Ascending aorta (tissue), 2 donors: ENCODE measurements at regions not wholly inside any gene's neighbourhood (a gene's known extent, or its start where the extent isn't known, plus 50 kb on each side); places are given as distances from the start of the nearest gene placed in this dataset.

ENCODE experiments used
- DNase-seq, 2 donors: peaks; one replicate each; pipeline ENCODE4 v3.0.0-alpha.2; 2019; ENCODE audit warnings: low spot score in 2 of 2
- H3K27ac ChIP-seq, 2 donors: fragments of 200-600 bp; sonication (generic); one replicate each; pipeline ENCODE4 v1.5.1; 2016 to 2017; ENCODE audit warnings: mild to moderate bottlenecking in 1 of 2
- H3K27me3 ChIP-seq: fragments of 200-600 bp; sonication (generic); one replicate; pipeline ENCODE4 v1.5.1; 2017
- H3K36me3 ChIP-seq, 2 donors: fragments of 200-600 bp; sonication (generic); one replicate each; pipeline ENCODE4 v1.5.1; 2016
- H3K4me1 ChIP-seq, 2 donors: fragments of 200-600 bp; sonication (generic); one replicate each; pipeline ENCODE4 v1.5.1; 2016 to 2017; ENCODE audit warnings: mild to moderate bottlenecking in 1 of 2
- H3K4me3 ChIP-seq, 2 donors: fragments of 200-600 bp; sonication (generic); one replicate each; pipeline ENCODE4 v1.5.1; 2016 to 2017; ENCODE audit warnings: mild to moderate bottlenecking in 1 of 2
- H3K9me3 ChIP-seq, 2 donors: fragments of 200-600 bp; sonication (generic); one replicate each; pipeline ENCODE4 v1.5.1; 2016
- intact Hi-C: fragments of 100-400 bp; cut with DNase I; formaldehyde crosslinking; loops from one replicate; pipeline ENCODE4 v1.15.1; 2023
- TF ChIP-seq, protein P1 (sequence below), 3 experiments: fragments of 200-600 bp in 2 of 3; fragments of 450-650 bp in 1 of 3; sonication (generic) in 2 of 3; IDR thresholded peaks; one replicate each; pipeline ENCODE4 v1.5.1; 2016 to 2019; ENCODE audit warnings: antibody characterized with exemption in 3 of 3, mild to moderate bottlenecking in 1 of 3, moderate library complexity in 1 of 3

DNA sequence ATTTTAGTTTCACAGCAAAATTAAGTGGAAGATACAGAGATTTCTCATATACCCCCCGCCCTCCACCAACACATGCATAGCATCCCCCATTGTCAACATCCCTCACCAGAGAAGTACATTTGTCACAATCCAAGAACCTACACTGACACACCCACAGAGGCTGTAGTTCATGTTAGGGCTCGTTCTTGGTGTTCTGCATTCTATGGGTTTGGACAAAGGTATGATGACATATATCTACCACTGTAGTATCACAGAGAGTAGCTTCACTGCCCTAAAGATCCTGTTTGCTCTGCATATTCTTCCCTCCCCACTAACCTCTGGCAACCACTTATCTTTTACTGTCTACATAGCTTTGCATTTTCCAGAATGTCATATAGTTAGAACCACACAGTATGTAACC is 444.6 kb upstream of the DCN start:
- no peaks in the 10 kb centered on the region for H3K27me3 ChIP-seq
- H3K36me3 ChIP-seq = no peaks in the 10 kb centered on the region
- DNase-seq = no peak
- no peak overlapping the region for H3K4me3 ChIP-seq
- TF ChIP-seq, protein P1, sequence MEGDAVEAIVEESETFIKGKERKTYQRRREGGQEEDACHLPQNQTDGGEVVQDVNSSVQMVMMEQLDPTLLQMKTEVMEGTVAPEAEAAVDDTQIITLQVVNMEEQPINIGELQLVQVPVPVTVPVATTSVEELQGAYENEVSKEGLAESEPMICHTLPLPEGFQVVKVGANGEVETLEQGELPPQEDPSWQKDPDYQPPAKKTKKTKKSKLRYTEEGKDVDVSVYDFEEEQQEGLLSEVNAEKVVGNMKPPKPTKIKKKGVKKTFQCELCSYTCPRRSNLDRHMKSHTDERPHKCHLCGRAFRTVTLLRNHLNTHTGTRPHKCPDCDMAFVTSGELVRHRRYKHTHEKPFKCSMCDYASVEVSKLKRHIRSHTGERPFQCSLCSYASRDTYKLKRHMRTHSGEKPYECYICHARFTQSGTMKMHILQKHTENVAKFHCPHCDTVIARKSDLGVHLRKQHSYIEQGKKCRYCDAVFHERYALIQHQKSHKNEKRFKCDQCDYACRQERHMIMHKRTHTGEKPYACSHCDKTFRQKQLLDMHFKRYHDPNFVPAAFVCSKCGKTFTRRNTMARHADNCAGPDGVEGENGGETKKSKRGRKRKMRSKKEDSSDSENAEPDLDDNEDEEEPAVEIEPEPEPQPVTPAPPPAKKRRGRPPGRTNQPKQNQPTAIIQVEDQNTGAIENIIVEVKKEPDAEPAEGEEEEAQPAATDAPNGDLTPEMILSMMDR (IDR thresholded peaks at IDR 0.05) = no peak
- H3K9me3 ChIP-seq = no peaks in the 10 kb centered on the region
- no peaks in the 10 kb centered on the region for H3K4me1 ChIP-seq
- intact Hi-C loops = no loop called here
- no peak overlapping the region for H3K27ac ChIP-seq

DNA sequence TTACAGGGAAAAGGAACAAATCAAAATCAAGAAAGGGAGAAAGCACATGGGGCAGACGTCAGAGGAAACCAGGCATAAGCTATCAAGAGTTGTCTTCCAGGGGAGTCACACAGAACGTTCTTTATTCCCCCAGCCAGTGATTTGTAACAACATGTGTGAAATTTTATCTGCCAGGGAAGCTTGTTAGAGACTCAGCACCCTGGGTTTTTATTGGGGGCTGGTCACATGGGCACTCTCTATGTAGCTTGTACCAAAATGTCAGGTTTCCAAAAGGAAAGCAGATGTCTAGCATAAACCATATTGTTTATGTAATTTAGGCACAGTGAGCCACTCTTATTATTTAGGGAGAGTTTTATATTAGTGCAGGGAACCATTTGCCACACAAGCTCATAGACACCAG is 440.4 kb upstream of the DCN start:
- DNase-seq = no peak
- Histone ChIP-seq H3K36me3 (no peaks in the 10 kb centered on the region), H3K9me3 (no peaks in the 10 kb centered on the region), H3K4me3 (no peak overlapping the region), H3K27ac (no peak overlapping the region), H3K27me3 (no peaks in the 10 kb centered on the region), H3K4me1 (no peaks in the 10 kb centered on the region)
- TF ChIP-seq, protein P1 (IDR thresholded peaks at IDR 0.05) = no peak
- intact Hi-C loops = no loop called here

GRCh38 chr12:91622037-91622436 is 439.4 kb upstream of the DCN start:
- no peak overlapping the region for H3K27ac ChIP-seq
- H3K27me3 ChIP-seq = no peaks in the 10 kb centered on the region
- H3K36me3 ChIP-seq = no peaks in the 10 kb centered on the region
- no peak overlapping the region for H3K4me3 ChIP-seq
- TF ChIP-seq, protein P1 (IDR thresholded peaks at IDR 0.05) = no peak
- H3K9me3 ChIP-seq = no peaks in the 10 kb centered on the region
- no peak for DNase-seq
- intact Hi-C loops = no loop called here
- no peaks in the 10 kb centered on the region for H3K4me1 ChIP-seq

- Histone ChIP-seq H3K27me3 (no peaks in the 10 kb centered on the region), H3K27ac (no peak overlapping the region), H3K4me1 (no peaks in the 10 kb centered on the region), H3K4me3 (no peak overlapping the region), H3K36me3 (no peaks in the 10 kb centered on the region), H3K9me3 (no peaks in the 10 kb centered on the region)
- no peak for DNase-seq
- TF ChIP-seq, protein P1 (IDR thresholded peaks at IDR 0.05) = no peak
- intact Hi-C loops = no loop called here
Observed at GRCh38 chr12:91620992-91621391, 438.4 kb upstream of the DCN start.

DNA sequence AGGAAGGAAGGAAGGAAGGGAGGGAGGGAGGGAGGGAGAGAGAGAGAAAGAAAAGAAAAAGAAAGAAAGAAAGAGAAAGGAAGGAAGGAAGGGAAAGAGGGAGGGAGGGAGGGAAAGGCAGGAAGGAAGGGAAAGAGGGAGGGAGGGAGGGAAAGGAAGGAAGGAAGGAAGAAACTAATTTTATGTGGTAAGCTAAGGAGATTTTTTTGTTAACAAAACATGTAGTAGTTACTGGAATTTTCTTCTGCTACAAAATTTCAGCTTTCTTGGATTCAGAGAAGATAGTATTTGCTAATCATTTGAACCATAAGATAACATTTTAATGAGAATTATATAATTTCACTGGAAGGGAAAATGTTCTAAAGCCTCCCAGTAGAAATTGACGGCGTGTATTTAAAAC is 437.8 kb upstream of the DCN start:
- Histone ChIP-seq H3K36me3 (no peaks in the 10 kb centered on the region), H3K4me3 (no peak overlapping the region), H3K27ac (no peak overlapping the region), H3K4me1 (no peaks in the 10 kb centered on the region), H3K9me3 (no peaks in the 10 kb centered on the region), H3K27me3 (no peaks in the 10 kb centered on the region)
- no peak for DNase-seq
- TF ChIP-seq, protein P1 (IDR thresholded peaks at IDR 0.05) = no peak
- intact Hi-C loops = no loop called here

- Histone ChIP-seq H3K9me3 (no peaks in the 10 kb centered on the region), H3K4me3 (no peak overlapping the region), H3K27ac (no peak overlapping the region), H3K27me3 (no peaks in the 10 kb centered on the region), H3K36me3 (no peaks in the 10 kb centered on the region), H3K4me1 (no peaks in the 10 kb centered on the region)
- TF ChIP-seq, protein P1 (IDR thresholded peaks at IDR 0.05) = no peak
- intact Hi-C loops = no loop called here
- no peak for DNase-seq
Observed at GRCh38 chr12:91618281-91618680, 435.7 kb upstream of the DCN start.
